ENCODE measurements at regions not wholly inside any gene's neighbourhood (a gene's known extent, or its start where the extent isn't known, plus 50 kb on each side); places are given as distances from the start of the nearest gene placed in this dataset.
"Not testable (repeated sequence)": the region's sequence is repeated elsewhere in the genome, so short reads cannot be mapped to it uniquely, and the experiment has no call there.

DNA sequence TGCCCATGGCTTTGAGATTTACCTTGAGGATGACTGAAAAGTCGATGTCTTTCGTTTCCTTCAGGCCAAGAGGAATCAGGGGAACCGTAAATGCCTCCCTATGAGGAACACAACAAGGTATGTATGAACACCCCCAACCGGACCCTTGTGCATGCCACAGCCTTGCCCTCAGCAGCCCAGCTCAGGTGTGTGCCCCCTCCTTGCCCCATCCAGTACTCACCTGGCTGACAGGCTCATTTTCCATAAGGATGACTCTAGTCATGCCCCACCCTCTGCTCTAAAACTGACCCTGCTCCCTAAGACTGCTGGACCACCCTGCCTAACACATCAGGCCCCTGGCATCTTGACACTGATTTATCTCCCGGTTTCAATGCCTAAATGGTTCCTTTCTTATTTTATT lies 270.0 kb downstream of the GOLGA6L6 start:
- H3K79me2 ChIP-seq (ENCODE audit: insufficient read depth): no peaks in the 10 kb centered on the region
- H3K27me3 ChIP-seq (ENCODE audit: insufficient read depth): peaks cover 55% of the 10 kb centered on the region
- no peaks in the 10 kb centered on the region for H3K36me3 ChIP-seq (replicated peaks in 1 of 2; ENCODE audit: control insufficient read depth in 1 of 2, insufficient read depth in 2 of 2, low read length in 1 of 2)
- no peak overlapping the region for H3K4me2 ChIP-seq
- POLR2A ChIA-PET: no interaction called here
- TF ChIP-seq MEF2A (IDR thresholded peaks at IDR 0.05; ENCODE audit: borderline replicate concordance, low read depth): no peak
- TF ChIP-seq, protein P1, sequence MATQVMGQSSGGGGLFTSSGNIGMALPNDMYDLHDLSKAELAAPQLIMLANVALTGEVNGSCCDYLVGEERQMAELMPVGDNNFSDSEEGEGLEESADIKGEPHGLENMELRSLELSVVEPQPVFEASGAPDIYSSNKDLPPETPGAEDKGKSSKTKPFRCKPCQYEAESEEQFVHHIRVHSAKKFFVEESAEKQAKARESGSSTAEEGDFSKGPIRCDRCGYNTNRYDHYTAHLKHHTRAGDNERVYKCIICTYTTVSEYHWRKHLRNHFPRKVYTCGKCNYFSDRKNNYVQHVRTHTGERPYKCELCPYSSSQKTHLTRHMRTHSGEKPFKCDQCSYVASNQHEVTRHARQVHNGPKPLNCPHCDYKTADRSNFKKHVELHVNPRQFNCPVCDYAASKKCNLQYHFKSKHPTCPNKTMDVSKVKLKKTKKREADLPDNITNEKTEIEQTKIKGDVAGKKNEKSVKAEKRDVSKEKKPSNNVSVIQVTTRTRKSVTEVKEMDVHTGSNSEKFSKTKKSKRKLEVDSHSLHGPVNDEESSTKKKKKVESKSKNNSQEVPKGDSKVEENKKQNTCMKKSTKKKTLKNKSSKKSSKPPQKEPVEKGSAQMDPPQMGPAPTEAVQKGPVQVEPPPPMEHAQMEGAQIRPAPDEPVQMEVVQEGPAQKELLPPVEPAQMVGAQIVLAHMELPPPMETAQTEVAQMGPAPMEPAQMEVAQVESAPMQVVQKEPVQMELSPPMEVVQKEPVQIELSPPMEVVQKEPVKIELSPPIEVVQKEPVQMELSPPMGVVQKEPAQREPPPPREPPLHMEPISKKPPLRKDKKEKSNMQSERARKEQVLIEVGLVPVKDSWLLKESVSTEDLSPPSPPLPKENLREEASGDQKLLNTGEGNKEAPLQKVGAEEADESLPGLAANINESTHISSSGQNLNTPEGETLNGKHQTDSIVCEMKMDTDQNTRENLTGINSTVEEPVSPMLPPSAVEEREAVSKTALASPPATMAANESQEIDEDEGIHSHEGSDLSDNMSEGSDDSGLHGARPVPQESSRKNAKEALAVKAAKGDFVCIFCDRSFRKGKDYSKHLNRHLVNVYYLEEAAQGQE (IDR thresholded peaks at IDR 0.05; ENCODE audit: low read depth, low read length): no peak
- TF ChIP-seq YY1 (IDR thresholded peaks at IDR 0.05; ENCODE audit: low read depth): no peak
- TF ChIP-seq, protein P2, sequence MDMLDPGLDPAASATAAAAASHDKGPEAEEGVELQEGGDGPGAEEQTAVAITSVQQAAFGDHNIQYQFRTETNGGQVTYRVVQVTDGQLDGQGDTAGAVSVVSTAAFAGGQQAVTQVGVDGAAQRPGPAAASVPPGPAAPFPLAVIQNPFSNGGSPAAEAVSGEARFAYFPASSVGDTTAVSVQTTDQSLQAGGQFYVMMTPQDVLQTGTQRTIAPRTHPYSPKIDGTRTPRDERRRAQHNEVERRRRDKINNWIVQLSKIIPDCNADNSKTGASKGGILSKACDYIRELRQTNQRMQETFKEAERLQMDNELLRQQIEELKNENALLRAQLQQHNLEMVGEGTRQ (IDR thresholded peaks at IDR 0.05; ENCODE audit: borderline replicate concordance, low read depth, low read length): no peak
- TF ChIP-seq GABPA (IDR thresholded peaks at IDR 0.05; ENCODE audit: low read depth): no peak
- TF ChIP-seq EP300 (IDR thresholded peaks at IDR 0.05; ENCODE audit: borderline replicate concordance in 1 of 2, low read depth in 1 of 2, low read length in 1 of 2): no peak
- TF ChIP-seq TEAD4 (IDR thresholded peaks at IDR 0.05; ENCODE audit: borderline replicate concordance, insufficient read depth): no peak
- TF ChIP-seq CHD2 (IDR thresholded peaks at IDR 0.05; ENCODE audit: low read length, partially characterized antibody): no peak
- TF ChIP-seq, protein P3, sequence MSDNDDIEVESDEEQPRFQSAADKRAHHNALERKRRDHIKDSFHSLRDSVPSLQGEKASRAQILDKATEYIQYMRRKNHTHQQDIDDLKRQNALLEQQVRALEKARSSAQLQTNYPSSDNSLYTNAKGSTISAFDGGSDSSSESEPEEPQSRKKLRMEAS (IDR thresholded peaks at IDR 0.05; ENCODE audit: low read depth): no peak
- no peak for TF ChIP-seq FOXM1 (IDR thresholded peaks at IDR 0.05; ENCODE audit: low read depth)
- H3F3A ChIP-seq (replicated peaks; ENCODE audit: insufficient read depth): no peaks in the 10 kb centered on the region
- no peaks in the 10 kb centered on the region for H4K20me1 ChIP-seq (ENCODE audit: insufficient read depth)
- H3K9me2 ChIP-seq: no peaks in the 10 kb centered on the region
- no peak overlapping the region for H3K4me3 ChIP-seq (ENCODE audit: low read depth in 2 of 2, low read length in 1 of 2)
- CTCF ChIA-PET: no interaction called here
- H3K9ac ChIP-seq: no peak overlapping the region
- no peak overlapping the region for H3K27ac ChIP-seq (ENCODE audit: low read depth in 2 of 2, low read length in 1 of 2)
- 7% methylated on average over 5 of the region's 5 CpGs for WGBS (ENCODE audit: low lambda C conversion rate)
- no peaks in the 10 kb centered on the region for H3K9me3 ChIP-seq
- no peak for DNase-seq
- H3K4me1 ChIP-seq (ENCODE audit: control insufficient read depth in 1 of 2, insufficient read depth in 2 of 2, low read depth in 1 of 2, low read length in 1 of 2): no peaks in the 10 kb centered on the region
- H2AFZ ChIP-seq (ENCODE audit: low read depth): no peak overlapping the region

DNA sequence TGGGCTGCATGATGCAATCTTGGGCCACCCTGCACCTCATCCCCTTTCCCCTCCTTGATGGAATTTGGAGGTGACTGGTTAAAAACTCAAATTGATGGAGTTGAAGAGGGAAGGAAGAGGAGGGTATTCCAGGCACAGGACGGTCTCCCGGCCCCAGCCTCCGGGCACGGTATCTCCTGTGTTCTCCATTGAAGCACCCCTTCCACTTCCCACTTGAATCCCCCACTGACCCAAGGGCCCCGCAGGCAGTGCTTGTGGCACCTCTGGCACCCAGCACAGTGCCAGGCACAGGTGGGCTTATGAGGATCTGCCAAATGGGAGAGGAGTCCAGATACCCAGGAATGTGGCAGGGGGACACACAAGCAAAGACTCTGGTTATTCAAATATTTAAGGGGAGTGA lies 271.6 kb downstream of the GOLGA6L6 start:
- H2AFZ ChIP-seq (ENCODE audit: low read depth); H3K9me3 ChIP-seq; DNase-seq; H3K9ac ChIP-seq; POLR2A ChIA-PET; H3K9me2 ChIP-seq; H3K79me2 ChIP-seq (ENCODE audit: insufficient read depth); H3K36me3 ChIP-seq (replicated peaks in 1 of 2; ENCODE audit: control insufficient read depth in 1 of 2, insufficient read depth in 2 of 2, low read length in 1 of 2); CTCF ChIA-PET; H3K4me2 ChIP-seq; H3K4me3 ChIP-seq (ENCODE audit: low read depth in 2 of 2, low read length in 1 of 2); H4K20me1 ChIP-seq (ENCODE audit: insufficient read depth); H3K4me1 ChIP-seq (ENCODE audit: control insufficient read depth in 1 of 2, insufficient read depth in 2 of 2, low read depth in 1 of 2, low read length in 1 of 2); H3K27ac ChIP-seq (ENCODE audit: low read depth in 2 of 2, low read length in 1 of 2); H3F3A ChIP-seq (replicated peaks; ENCODE audit: insufficient read depth): not testable (repeated sequence)
- 11% methylated on average over 5 of the region's 5 CpGs for WGBS (ENCODE audit: low lambda C conversion rate)
- peaks cover 49% of the 10 kb centered on the region for H3K27me3 ChIP-seq (ENCODE audit: insufficient read depth)

DNA sequence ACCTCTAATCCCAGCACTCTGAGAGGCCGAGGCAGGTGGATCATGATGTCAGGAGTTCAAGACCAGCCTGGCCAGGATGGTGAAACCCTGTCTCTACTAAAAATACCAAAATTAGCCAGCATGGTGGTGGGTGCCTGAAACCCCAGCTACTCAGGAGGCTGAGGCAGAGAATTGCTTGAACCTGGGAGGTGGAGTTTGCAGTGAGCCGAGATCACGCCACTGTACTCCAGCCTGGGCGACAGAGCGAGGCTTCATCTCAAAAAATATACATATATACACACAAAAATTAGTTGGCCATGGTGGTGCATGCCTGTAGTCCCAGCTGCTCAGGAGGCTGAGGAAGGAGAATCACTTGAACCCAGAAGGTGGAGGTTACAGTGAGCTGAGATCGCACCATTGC lies 273.6 kb downstream of the GOLGA6L6 start:
- H3K9me3 ChIP-seq; DNase-seq; CTCF ChIA-PET; POLR2A ChIA-PET; H3K9ac ChIP-seq; H3K36me3 ChIP-seq (replicated peaks in 1 of 2; ENCODE audit: control insufficient read depth in 1 of 2, insufficient read depth in 2 of 2, low read length in 1 of 2); H3K79me2 ChIP-seq (ENCODE audit: insufficient read depth); H4K20me1 ChIP-seq (ENCODE audit: insufficient read depth); H2AFZ ChIP-seq (ENCODE audit: low read depth); H3K9me2 ChIP-seq; H3K4me3 ChIP-seq (ENCODE audit: low read depth in 2 of 2, low read length in 1 of 2); H3K4me1 ChIP-seq (ENCODE audit: control insufficient read depth in 1 of 2, insufficient read depth in 2 of 2, low read depth in 1 of 2, low read length in 1 of 2); H3F3A ChIP-seq (replicated peaks; ENCODE audit: insufficient read depth); H3K27ac ChIP-seq (ENCODE audit: low read depth in 2 of 2, low read length in 1 of 2); H3K4me2 ChIP-seq: not testable (repeated sequence)
- H3K27me3 ChIP-seq (ENCODE audit: insufficient read depth): peaks cover 37% of the 10 kb centered on the region
- WGBS (ENCODE audit: low lambda C conversion rate): 7% methylated on average over 6 of the region's 6 CpGs

DNA sequence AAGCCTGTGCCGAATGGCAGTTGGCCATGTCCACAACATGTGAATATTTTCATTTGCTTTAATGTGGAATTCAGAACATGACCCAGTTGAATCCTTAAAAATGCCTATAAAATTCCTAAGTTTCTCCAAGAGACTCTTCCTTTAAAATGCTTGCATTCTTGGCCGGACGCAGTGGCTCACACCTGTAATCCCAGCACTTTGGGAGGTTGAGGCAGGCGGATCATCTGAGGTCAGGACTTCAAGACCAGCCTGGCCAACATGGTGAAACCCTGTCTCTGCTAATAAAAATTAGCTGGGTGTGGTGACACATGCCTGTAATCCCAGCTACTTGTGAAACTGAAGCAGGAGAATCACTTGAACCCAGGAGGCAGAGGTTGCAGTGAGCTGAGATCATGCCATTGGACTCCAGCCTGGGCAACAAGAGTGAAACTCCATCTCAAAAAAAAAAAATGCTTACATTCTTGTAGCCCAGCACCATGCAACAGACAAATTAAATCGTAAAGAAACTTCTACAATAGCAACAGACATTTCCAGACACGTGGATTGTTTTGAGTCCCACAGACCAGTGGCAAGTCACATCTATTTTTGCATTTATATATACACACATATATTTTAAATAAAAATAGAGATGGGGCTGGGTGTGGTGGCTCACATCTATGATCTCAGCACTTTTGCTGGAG lies 274.4 kb downstream of the GOLGA6L6 start:
- H4K20me1 ChIP-seq (ENCODE audit: insufficient read depth); H2AFZ ChIP-seq (ENCODE audit: low read depth); H3F3A ChIP-seq (replicated peaks; ENCODE audit: insufficient read depth); DNase-seq; H3K4me2 ChIP-seq; H3K4me1 ChIP-seq (ENCODE audit: control insufficient read depth in 1 of 2, insufficient read depth in 2 of 2, low read depth in 1 of 2, low read length in 1 of 2); H3K9ac ChIP-seq; POLR2A ChIA-PET; H3K9me3 ChIP-seq; CTCF ChIA-PET; H3K36me3 ChIP-seq (replicated peaks in 1 of 2; ENCODE audit: control insufficient read depth in 1 of 2, insufficient read depth in 2 of 2, low read length in 1 of 2); H3K79me2 ChIP-seq (ENCODE audit: insufficient read depth); H3K9me2 ChIP-seq; H3K27ac ChIP-seq (ENCODE audit: low read depth in 2 of 2, low read length in 1 of 2); H3K4me3 ChIP-seq (ENCODE audit: low read depth in 2 of 2, low read length in 1 of 2): not testable (repeated sequence)
- peaks cover 35% of the 10 kb centered on the region for H3K27me3 ChIP-seq (ENCODE audit: insufficient read depth)
- WGBS (ENCODE audit: low lambda C conversion rate): under 1% methylated on average over 6 of the region's 6 CpGs
